GM21423 (cell line): ENCODE measurements at regions not wholly inside any gene's neighbourhood (a gene's known extent, or its start where the extent isn't known, plus 50 kb on each side); places are given as distances from the start of the nearest gene placed in this dataset.
A peak's percentile ranks its signal among the peaks of the same experiment; 100 is the strongest.

Experiments
- ATAC-seq: cut with Tn5 transposase; IDR thresholded peaks from one replicate; pipeline ENCODE4 v1.9.1; 2021; ENCODE audit warnings: mild to moderate bottlenecking, moderate library complexity; ENCODE audit not compliant: unreplicated experiment

DNA sequence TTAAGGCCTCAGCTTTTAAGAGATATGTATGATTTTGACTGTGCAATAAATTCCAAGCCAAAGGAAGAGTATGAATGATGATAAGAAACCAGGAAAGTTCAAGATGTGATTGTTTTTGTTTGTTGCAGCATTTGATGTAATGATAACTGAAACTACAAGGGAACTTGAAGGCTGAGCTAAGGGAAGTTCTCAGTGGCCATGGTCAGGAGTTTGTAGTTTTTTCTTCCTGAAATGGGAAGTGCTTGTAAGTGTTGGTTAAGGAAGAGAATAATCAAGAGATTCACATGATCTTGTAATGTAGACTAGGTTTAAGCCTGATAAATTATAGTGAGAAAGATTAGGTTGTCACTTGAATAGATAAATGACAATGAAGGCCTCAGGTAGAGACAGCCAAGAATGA lies 53.4 kb downstream of the PTCHD4 start:
- ATAC-seq: no peak

DNA sequence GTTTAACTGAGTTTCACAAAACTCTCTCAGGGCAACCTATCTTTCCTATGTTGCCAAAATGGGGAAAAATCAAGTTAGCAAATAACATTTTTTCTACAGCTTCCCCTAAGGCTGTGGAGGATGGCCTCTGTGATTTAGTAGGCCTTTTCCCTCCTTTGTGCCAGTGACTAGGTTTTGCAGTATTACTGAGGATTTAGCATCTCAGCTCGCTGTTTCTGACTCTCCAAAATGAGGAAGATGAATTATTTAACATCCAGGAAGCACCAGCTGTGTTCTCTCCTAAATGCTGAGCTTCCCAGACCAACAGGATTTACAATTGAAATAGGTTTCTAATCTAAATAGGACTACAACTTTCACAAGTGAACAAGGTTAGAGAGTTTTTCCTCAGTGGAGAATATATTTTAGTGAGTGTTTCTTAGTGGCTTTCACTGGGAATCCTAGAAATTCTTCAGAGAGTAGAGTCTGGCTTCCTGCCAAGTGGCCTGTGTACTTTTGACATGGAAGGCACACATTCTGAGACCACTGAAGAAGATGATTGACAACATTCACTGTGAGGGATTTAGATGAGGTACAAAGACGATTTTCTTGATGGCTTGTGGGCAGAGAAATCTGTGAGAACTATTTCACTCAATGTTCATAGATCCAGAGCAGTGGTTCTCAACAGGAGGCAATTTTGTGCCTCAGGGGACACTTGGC lies 62.4 kb downstream of the PTCHD4 start:
- no peak for ATAC-seq

DNA sequence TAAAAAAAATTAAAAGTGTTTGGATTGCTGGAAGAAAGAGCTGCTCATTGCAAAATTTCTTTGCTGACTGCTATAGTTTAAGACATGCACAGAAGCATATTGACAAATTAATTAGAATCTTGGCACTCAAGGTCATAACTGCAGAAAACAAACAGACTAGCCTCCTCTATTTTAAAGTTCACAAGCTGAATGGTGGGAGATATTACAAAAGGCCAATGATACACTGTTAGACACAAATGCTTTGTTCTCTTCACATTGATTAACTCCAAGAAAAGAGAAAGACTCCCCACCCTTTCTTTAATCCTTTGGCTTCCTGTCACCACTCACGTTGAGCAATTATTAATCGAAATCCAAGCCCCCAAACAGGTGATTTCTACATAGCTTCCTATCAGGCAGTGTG lies 69.1 kb downstream of the PTCHD4 start:
- ATAC-seq: no peak

DNA sequence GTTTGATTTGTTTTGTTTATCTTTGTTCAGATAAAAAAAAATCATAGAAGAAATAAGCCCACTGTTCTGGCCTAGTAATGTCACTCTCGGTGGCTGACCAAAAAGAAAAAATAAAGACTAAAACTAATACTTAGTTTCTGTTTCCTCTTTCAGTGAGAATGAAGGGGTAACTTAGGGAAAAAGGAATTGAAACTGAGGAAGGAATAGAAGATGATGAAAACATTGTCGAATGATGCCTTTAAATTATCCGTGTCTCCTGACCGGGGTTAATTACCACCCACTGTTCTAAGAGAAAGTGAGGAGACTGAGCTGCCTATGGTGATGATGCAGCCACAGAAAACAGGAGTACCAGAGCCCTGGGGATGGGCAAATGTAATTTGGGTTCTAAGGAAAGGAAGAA lies 73.1 kb downstream of the PTCHD4 start:
- peak; percentile 49 for ATAC-seq

DNA sequence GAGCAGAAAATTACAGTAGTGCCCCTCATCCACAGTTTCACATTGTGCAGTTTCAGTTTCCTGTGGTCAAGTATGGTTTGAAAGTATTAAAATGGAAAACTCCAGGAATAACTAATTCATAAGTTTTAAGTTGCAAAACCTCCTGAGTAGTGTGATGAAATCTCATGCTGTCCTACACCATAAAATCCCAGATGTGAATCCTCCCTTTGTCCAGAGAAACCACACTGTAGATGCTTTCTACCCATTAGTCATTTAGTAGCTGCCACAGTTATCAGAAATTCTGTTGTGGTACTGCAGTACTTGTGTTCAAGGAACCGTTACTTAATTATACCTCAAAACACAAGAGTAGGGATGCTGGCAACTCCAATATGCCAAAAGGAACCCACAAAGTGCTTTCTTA lies 74.7 kb downstream of the PTCHD4 start:
- ATAC-seq: no peak

DNA sequence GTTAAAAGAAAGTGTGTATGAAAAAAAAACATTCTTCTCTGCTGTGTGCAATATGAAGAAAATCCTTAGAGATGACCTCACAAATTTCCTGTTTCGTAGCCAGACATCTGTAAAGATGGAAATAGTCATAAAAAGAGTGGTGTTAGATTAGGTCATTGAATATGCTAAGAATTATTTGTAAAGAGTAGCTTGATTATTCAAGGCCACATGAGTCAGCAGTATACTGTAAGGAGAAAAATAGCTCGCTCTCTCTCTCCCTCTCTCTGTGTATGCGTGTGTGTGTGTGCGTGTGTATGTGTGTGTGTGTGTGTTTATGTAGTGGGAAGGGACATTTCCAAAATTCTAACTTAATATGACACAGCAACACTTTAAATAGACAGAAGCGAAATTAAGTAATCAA lies 78.8 kb downstream of the PTCHD4 start:
- no peak for ATAC-seq

DNA sequence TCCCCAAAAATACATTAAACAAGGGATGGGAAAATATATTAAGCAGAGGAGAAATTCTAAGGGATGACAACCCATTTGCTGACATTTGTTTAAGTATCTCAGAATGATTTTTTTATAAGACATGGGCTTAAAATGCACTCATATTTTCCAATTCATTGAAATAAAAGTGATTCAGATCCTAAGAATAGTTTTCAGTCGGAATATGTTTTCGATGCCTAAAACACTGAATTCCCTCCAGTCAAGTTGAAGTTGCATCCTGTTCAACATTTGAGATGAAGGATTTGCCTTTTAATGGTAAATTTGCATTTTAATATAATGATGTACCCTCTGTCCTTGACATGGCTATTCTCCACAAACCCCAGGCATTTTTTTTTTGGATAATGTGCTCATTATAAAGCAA lies 79.3 kb downstream of the PTCHD4 start:
- no peak for ATAC-seq

DNA sequence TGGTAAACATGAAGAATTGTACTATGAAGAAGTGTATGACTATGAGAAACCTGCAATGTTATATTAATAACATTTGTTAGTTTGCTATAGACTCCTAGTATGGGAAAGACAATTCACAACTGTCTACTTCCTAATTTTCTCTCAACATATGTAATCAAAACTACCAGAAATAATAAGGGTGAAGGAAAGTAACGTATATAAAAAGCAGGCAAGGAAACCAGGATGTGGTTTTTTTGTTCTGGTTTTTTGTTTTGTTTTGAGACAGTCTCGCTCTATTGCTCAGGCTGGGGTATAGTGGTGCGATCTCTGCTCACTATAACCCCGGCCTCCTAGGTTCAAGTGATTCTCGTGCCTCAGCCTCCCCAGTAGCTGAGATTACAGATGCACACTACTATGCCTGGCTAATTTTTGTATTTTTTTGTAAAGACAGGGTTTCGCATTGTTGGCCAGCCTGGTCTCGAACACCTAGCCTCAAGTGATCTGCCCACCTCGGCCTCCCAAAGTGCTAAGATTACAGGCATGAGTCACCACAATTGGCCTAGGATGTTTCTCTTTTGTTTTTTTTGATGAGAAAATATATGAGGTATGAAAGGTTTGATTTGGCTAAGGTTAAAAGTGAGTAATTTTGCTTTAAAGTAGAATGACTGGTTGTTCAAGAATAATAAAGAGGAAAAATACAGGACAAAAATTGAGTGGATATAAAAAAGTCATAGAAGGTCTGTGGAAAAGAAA lies 83.1 kb downstream of the PTCHD4 start:
- peak; percentile 74 for ATAC-seq

DNA sequence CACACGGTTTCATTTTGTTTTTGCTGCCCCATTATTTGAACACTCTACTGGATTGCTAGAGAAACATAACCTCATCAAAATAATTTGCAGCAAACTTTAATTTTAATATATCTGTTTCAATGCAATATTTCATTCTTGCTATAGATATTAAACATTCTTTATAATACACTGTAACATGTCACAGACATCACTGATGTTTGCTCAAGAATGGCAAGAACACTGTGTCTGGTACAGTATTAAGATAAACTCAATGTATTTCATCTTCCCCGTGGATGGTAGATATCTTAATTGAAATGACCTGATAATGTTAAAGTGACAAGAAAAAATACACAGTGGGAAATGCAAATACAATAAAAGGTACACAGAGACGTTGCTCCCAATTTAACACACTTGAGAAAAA lies 86.0 kb downstream of the PTCHD4 start:
- ATAC-seq: no peak

DNA sequence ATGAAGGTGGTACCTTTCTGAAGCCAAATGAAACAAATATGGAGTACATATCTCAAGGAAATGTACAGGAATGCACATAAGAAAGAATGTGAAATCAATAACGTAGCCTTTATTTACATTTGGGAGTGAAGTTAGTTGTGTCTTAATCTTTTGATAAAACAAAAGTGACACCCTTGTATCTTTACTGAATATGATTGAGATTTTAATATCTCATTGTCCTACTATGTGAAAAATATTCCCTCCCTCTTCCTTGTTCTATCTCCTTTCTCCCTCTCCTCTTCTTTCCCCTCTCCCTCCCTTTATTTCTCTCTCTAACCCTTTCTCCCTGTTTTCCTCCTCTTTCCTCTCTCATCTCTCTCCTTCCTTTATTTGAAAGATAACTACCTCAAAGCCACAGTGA lies 89.1 kb downstream of the PTCHD4 start:
- no peak for ATAC-seq

DNA sequence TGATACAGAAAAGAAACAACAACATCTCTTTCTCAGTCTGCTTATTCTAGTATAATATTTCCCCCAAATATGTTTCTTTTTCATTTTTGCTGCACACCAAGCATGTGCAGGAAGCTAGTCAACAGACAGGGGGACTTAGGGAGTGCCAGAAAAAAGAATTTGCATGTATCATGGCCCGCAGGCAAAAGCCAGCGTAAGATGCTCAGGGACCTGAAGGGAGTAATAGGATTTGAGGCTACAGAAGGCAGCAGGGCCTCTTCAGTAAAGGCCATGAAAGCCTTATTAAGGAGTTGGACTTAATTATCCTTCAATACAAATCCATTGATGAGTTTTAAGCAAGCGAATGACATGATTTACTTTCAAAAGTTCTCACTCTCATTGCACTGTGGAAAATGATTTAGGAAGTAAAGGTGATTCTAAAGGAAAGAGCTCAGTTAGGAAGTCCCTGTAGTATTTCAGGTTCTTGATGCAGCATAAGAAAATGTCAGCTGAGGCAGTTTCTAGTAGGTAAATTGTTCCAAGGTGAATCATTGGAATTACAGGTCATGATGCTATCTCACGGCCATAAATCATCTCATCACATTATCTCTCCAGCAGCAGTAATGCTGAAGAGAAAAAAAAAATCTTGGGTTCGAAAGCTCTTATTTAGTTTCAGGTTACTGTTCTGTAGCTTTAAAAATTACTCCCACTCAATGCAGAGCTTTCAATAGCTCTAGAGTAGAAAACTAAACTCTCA lies 94.8 kb downstream of the PTCHD4 start:
- no peak for ATAC-seq

DNA sequence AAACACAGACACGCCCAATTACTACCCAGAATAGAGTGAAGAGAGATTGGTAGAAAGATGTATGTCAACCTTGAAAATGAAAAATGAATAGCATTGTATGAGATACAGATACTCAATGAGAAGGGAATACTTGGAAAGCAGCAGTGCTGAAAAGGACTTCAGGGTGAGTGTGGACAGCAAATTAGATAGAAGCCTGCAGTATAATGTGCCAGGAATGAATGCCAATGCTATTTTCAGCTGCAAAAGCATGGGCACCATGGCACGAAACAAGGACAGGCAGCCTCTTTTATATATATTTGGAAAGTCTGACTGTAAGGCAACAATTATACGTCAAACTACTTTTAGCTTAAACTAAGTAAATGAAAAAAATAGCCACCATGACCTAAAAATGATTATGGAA lies 118.2 kb downstream of the PTCHD4 start:
- ATAC-seq: no peak

DNA sequence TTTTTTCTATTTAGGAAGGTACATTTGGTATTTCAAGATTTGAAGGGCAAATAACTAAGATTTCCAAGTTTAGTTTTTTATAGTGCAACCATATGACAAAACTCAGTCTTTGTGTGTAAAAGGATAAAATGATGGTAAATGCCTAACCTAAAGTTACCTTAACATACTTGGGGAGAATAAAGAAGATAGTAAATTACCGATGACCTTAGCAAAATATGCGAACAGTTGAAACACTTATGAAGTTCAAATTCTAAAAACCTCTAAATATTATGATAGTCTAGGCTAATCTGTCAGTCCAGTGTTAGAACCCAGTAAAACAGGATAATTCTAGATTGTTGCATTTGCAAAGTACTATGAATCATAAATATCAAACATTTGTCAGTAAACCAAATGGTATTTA lies 127.5 kb downstream of the PTCHD4 start:
- ATAC-seq: no peak

DNA sequence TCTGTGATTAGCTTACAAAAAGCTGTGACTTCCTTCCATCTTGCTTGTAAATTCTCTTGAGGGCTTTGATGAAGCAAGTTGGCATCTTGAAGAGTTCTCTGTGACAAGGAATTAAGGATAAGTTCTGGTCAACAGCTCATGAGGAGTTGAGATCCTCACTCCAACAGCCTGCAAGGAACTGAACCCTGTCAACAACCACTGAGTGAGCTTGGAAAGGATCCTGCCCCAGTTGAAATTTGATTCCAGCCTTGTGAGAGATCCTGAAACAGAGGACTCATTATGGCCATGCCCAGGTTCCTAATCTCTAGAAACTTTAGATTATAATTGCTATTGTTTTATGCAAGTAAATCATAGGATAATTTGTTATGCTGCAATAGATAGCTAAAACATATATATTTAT lies 133.7 kb downstream of the PTCHD4 start:
- ATAC-seq: no peak

DNA sequence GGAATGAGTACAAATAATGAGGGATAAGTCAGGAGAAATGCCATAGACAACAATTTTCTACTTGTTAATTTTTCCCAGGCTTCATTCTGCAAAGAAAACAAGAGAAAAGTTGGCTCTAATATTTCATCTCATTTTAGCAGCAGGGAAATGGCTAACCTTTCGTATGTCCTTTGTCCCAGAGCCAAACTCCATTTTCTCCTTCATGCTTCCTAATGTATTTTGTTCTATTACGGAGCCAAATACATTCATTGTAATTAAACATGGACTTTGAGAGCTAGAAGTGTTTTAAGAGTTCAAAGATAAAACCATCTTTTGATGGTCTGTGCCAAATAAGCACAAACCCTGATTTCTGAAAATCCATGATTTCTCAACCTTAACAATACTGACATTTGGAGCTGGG lies 136.9 kb downstream of the PTCHD4 start:
- no peak for ATAC-seq

DNA sequence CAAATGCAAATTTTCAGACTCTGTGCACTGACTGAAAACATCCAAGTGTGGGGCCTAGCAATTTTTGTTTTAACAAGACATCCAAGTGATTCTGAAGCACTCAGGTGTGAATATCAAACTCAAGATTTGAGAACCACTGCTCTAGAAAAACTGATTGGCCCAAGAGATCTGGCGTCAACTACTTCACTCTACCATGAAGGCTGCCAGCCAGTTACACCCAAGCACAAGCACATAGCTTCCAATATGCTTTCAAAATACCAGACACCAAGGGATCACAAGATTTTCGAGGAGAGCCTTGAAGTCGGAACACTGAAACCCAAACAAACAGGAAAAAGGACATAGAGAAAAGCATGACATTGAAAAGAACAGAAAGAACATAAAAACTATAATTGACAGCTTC lies 140.2 kb downstream of the PTCHD4 start:
- ATAC-seq: no peak

DNA sequence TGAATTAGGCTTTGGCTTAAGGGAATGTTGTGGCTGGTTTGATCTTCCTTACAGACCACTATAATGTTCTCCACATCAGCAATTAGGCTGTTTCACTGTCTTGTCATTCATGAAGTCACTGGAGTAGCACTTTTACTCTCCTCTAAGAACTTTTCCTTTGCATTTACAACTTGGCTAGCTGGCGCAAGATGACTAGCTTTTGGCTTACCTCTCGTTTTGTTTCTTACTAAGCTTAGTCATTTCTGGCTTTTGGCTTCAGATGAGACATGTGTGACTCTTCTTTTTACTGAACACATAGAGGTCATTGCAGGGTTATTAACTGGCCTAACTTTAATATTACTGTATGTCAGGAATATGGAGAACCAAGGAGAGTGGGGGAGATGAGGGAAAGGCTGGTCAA lies 143.2 kb downstream of the PTCHD4 start:
- ATAC-seq: no peak

DNA sequence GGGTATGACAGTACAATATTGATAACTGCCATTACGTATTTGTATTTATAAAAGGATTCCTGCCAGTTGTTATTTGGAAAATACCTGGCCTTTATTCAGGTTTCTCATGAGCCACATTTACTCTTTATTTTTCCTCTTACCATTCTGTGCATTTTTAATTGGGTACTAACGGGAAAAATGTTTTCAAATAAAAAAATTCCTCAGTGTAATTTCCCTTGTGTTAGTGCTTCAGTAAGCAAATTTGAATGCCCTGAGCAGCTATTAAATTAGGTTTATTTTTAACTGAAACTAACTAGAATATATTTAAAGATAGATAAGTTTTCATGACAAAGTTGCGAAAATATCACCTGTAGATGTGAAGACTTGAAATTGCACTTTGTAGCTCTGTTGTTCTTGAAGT lies 146.0 kb downstream of the PTCHD4 start:
- no peak for ATAC-seq

DNA sequence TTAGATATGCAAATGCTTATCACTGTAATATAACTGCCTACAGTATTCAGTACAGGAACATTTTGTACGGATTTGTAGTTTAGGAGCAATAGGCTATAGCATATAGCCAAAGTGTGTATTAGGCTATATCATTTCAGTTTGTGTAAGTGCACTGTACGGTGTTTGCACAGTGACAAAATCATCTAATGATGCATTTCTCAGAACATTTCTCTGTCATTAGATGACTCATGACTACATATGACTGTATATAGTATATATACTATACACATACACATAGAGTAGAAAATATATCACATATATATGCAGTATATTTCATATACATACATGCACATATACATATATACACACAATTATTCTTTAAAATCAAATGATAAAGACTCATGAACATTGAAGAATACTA lies 158.4 kb downstream of the PTCHD4 start:
- no peak for ATAC-seq

DNA sequence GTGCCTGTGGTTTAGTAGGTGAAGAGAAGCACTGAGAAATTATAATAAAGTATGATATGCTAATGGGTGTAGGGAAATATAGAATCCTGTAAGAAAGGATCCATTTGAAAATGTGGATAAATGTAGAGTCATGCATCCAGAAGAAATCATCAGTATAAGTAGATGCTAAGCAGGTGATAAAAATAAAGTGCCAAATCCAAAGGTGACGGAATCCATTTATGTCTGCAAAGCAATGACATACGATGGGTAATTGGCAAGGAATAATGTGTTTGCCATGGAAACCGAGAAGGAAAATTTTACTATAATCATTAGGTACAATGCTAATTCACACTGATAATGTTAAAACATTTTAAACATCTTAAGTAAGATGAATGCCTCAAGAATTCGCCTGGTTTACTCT lies 163.0 kb downstream of the OPN5 start:
- no peak for ATAC-seq

DNA sequence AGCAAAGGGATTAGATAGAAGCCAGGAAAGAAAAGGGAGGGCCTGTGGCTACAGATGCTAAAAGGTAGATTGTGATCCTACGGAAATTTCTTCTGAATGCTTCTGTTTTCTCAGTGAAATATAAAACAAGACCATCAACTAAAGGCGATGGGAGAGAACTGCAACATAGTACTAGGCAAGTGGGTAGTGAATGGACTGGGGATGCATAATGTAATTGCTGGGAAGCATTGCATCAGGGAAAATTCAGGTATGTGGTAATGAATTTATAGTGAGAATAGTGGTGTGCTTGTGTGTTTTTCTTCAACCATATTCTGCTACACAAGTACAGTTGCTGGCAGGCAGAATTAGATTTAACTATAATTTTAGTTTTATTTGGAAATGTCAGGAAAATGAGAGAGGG lies 156.6 kb downstream of the OPN5 start:
- ATAC-seq: no peak

DNA sequence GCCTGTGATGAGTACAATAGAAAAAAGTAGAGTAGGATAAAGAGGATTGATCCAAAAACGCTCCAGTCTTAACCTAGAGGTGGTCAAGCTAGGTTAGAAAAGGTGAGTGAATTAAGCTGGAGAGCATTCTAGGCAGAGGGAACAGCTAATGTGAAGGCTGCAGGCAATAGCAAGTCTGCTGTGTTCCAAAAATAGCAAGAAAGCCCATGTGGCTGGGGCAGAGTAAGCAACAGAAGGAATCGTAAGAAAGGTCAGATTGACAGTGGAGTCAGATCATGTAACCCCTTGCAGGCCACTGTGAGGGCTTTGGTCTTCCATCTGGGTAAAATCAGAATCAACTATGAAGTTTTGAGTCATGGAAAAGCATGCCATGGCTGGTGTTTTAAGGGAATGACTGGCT lies 155.0 kb downstream of the OPN5 start:
- no peak for ATAC-seq
